Iris pigment epithelial cell (primary cell): ENCODE measurements at regions not wholly inside any gene's neighbourhood (a gene's known extent, or its start where the extent isn't known, plus 50 kb on each side); places are given as distances from the start of the nearest gene placed in this dataset.
"Not testable (repeated sequence)": the region's sequence is repeated elsewhere in the genome, so short reads cannot be mapped to it uniquely, and the experiment has no call there.

Source experiments
- DNase-seq: peaks from one replicate; pipeline ENCODE4 v3.0.0-alpha.2; 2011; ENCODE audit warnings: low read depth

GRCh38 chr2:111424851-111425309 lies 304.2 kb downstream of the BCL2L11 start:
- not testable (repeated sequence) for DNase-seq

- not testable (repeated sequence) for DNase-seq
Measured at GRCh38 chr2:111425789-111426201, 305.1 kb downstream of the BCL2L11 start.

GRCh38 chr2:111427346-111427745 lies 306.6 kb downstream of the BCL2L11 start:
- DNase-seq, result not testable (repeated sequence)

- not testable (repeated sequence) for DNase-seq
Measured at GRCh38 chr2:111428915-111429314, 308.2 kb downstream of the BCL2L11 start.

GRCh38 chr2:111429353-111429752 lies 308.6 kb downstream of the BCL2L11 start:
- not testable (repeated sequence) for DNase-seq

- DNase-seq, result not testable (repeated sequence)
Measured at GRCh38 chr2:111430817-111431661, 310.3 kb downstream of the BCL2L11 start.

- not testable (repeated sequence) for DNase-seq
Measured at GRCh38 chr2:111432423-111432822, 311.7 kb downstream of the BCL2L11 start.

GRCh38 chr2:111432916-111433499 lies 312.3 kb downstream of the BCL2L11 start:
- not testable (repeated sequence) for DNase-seq

- DNase-seq, result peak; percentile 16
Measured at GRCh38 chr2:111433892-111434607, 313.3 kb downstream of the BCL2L11 start.

- not testable (repeated sequence) for DNase-seq
Measured at GRCh38 chr2:111434608-111434939, 313.9 kb downstream of the BCL2L11 start.

GRCh38 chr2:111435553-111436310 lies 315.0 kb downstream of the BCL2L11 start:
- not testable (repeated sequence) for DNase-seq

- not testable (repeated sequence) for DNase-seq
Measured at GRCh38 chr2:111436411-111436810, 315.7 kb downstream of the BCL2L11 start.

GRCh38 chr2:111437288-111437990 lies 316.7 kb downstream of the BCL2L11 start:
- DNase-seq, result not testable (repeated sequence)

- not testable (repeated sequence) for DNase-seq
Measured at GRCh38 chr2:111438161-111438560, 317.4 kb downstream of the BCL2L11 start.

- not testable (repeated sequence) for DNase-seq
Measured at GRCh38 chr2:111439237-111439636, 318.5 kb downstream of the BCL2L11 start.

GRCh38 chr2:111441614-111442013 lies 320.9 kb downstream of the BCL2L11 start:
- DNase-seq, result not testable (repeated sequence)

- DNase-seq, result not testable (repeated sequence)
Measured at GRCh38 chr2:111442767-111443454, 322.2 kb downstream of the BCL2L11 start.

- DNase-seq, result not testable (repeated sequence)
Measured at GRCh38 chr2:111444516-111444915, 323.8 kb downstream of the BCL2L11 start.

- not testable (repeated sequence) for DNase-seq
Measured at GRCh38 chr2:111445191-111445929, 324.6 kb downstream of the BCL2L11 start.

GRCh38 chr2:111445941-111446340 lies 325.2 kb downstream of the BCL2L11 start:
- DNase-seq, result not testable (repeated sequence)
